RWPE1 (cell line): ENCODE measurements at regions not wholly inside any gene's neighbourhood (a gene's known extent, or its start where the extent isn't known, plus 50 kb on each side); places are given as distances from the start of the nearest gene placed in this dataset.

Experiments
- CTCF ChIA-PET: fragments of 350-600 bp; sonication (Branson Sonifier 250); formaldehyde crosslinking; extraction: SDS; loops from one replicate; lab custom pipeline; 2021; lab: Yijun Ruan, JAX
- POLR2A ChIA-PET: fragments of 400-600 bp; formaldehyde crosslinking; extraction: SDS; loops from one replicate; lab custom pipeline; 2020; ENCODE audit warnings: antibody characterized with exemption; ENCODE audit not compliant: low non-redundant PET; lab: Yijun Ruan, JAX
- DNase-seq: peaks from one replicate; pipeline ENCODE4 v3.0.0; 2012; ENCODE audit warnings: low spot score
- H3K27ac ChIP-seq: fragments of 450-650 bp; 2 replicates; pipeline ENCODE4 v1.5.1; 2017
- CTCF ChIP-seq: fragments of 450-650 bp; conservative IDR thresholded peaks from 2 replicates; pipeline ENCODE4 v1.5.1; 2017; ENCODE audit warnings: low read depth, mild to moderate bottlenecking

GRCh38 chr13:50731400-50731799 is 112.1 kb downstream of the DLEU7 start:
- TF ChIP-seq CTCF, result no peak
- ChIA-PET POLR2A (interaction anchor here (0.6 kb wide), 1 partner anchor 1291 kb away, joined by 4 read pairs; no protein-coding TSS in a partner anchor), CTCF (interaction anchor here (0.5 to 0.9 kb wide), 3 partner anchors 9 to 181 kb away, joined by 3 read pairs; no protein-coding TSS in a partner anchor)
- DNase-seq, result peak; percentile 88
- H3K27ac ChIP-seq, result no peak overlapping the region

GRCh38 chr13:50732712-50733111 is 110.8 kb downstream of the DLEU7 start:
- ChIA-PET CTCF (no interaction called here), POLR2A (interaction anchor here (0.6 kb wide), 1 partner anchor 289 kb away, joined by 5 read pairs; no protein-coding TSS in a partner anchor)
- no peak for TF ChIP-seq CTCF
- no peak for DNase-seq
- H3K27ac ChIP-seq, result peak overlapping the region; percentile 65

- DNase-seq, result no peak
- no peak overlapping the region for H3K27ac ChIP-seq
- ChIA-PET CTCF (no interaction called here), POLR2A (no interaction called here)
- no peak for TF ChIP-seq CTCF
Observed at GRCh38 chr13:50733392-50733791, 110.1 kb downstream of the DLEU7 start.

- no peak for TF ChIP-seq CTCF
- no peak overlapping the region for H3K27ac ChIP-seq
- POLR2A ChIA-PET, result no interaction called here
- DNase-seq, result no peak
- CTCF ChIA-PET, result interaction anchor here (0.5 kb wide), 1 partner anchor 1548 kb away, joined by 3 read pairs; no protein-coding TSS in a partner anchor
Observed at GRCh38 chr13:50735071-50735470, 108.4 kb downstream of the DLEU7 start.

GRCh38 chr13:50740052-50740741 is 103.3 kb downstream of the DLEU7 start:
- DNase-seq, result no peak
- TF ChIP-seq CTCF, result no peak
- ChIA-PET POLR2A (no interaction called here), CTCF (no interaction called here)
- H3K27ac ChIP-seq, result no peak overlapping the region

GRCh38 chr13:50742353-50742752 is 101.1 kb downstream of the DLEU7 start:
- POLR2A ChIA-PET, result no interaction called here
- CTCF ChIA-PET, result no interaction called here

More at GRCh38 chr13:50742353-50742752, 101.1 kb downstream of the DLEU7 start:
- DNase-seq, result no peak
- TF ChIP-seq CTCF, result no peak
- H3K27ac ChIP-seq, result no peak overlapping the region
